ENCODE measurements at regions not wholly inside any gene's neighbourhood (a gene's known extent, or its start where the extent isn't known, plus 50 kb on each side); places are given as distances from the start of the nearest gene placed in this dataset.

- CTCF ChIA-PET: no interaction called here
- Mint-ChIP-seq H3K4me3 (ENCODE audit: low read depth, unreplicated experiment) (no peak overlapping the region), H3K9me3 (ENCODE audit: low read depth, unreplicated experiment) (no peaks in the 10 kb centered on the region), H3K27ac (ENCODE audit: unreplicated experiment) (no peak overlapping the region), H3K36me3 (ENCODE audit: insufficient read depth, unreplicated experiment) (no peaks in the 10 kb centered on the region), H3K4me1 (ENCODE audit: low read depth, unreplicated experiment) (peaks cover 23% of the 10 kb centered on the region), H3K27me3 (ENCODE audit: unreplicated experiment) (no peaks in the 10 kb centered on the region)
- TF ChIP-seq CTCF (IDR thresholded peaks at IDR 0.05; ENCODE audit: unreplicated experiment): no peak
- intact Hi-C loops (cut with micrococcal nuclease; ENCODE audit: unreplicated experiment): no loop called here
- no peak for DNase-seq
- no TSS peak for BruUV-seq (replicated peaks)
Measured at GRCh38 chr10:4504550-4504949, 321.5 kb upstream of the AKR1E2 start.

- TF ChIP-seq CTCF (IDR thresholded peaks at IDR 0.05; ENCODE audit: unreplicated experiment): no peak
- no peaks in the 10 kb centered on the region for H3K9me3 Mint-ChIP-seq (ENCODE audit: low read depth, unreplicated experiment)
- CTCF ChIA-PET: no interaction called here
- H3K27ac Mint-ChIP-seq (ENCODE audit: unreplicated experiment): peak overlapping the region; percentile 38
- DNase-seq: no peak
- intact Hi-C loops (cut with micrococcal nuclease; ENCODE audit: unreplicated experiment): no loop called here
- H3K36me3 Mint-ChIP-seq (ENCODE audit: insufficient read depth, unreplicated experiment): no peaks in the 10 kb centered on the region
- no peaks in the 10 kb centered on the region for H3K27me3 Mint-ChIP-seq (ENCODE audit: unreplicated experiment)
- no TSS peak for BruUV-seq (replicated peaks)
- peaks cover 36% of the 10 kb centered on the region for H3K4me1 Mint-ChIP-seq (ENCODE audit: low read depth, unreplicated experiment)
- H3K4me3 Mint-ChIP-seq (ENCODE audit: low read depth, unreplicated experiment): no peak overlapping the region
Measured at GRCh38 chr10:4503076-4503475, 322.9 kb upstream of the AKR1E2 start.

GRCh38 chr10:4501306-4501705, 324.7 kb upstream of the AKR1E2 start:
- Mint-ChIP-seq H3K4me3 (ENCODE audit: low read depth, unreplicated experiment) (peak overlapping the region; percentile 5), H3K9me3 (ENCODE audit: low read depth, unreplicated experiment) (no peaks in the 10 kb centered on the region), H3K27ac (ENCODE audit: unreplicated experiment) (peak overlapping the region; percentile 56), H3K4me1 (ENCODE audit: low read depth, unreplicated experiment) (peaks cover 39% of the 10 kb centered on the region), H3K27me3 (ENCODE audit: unreplicated experiment) (no peaks in the 10 kb centered on the region), H3K36me3 (ENCODE audit: insufficient read depth, unreplicated experiment) (no peaks in the 10 kb centered on the region)
- peak; percentile 22 for DNase-seq
- TF ChIP-seq CTCF (IDR thresholded peaks at IDR 0.05; ENCODE audit: unreplicated experiment): no peak
- CTCF ChIA-PET: interaction anchor here (1.0 kb wide), 1 partner anchor 1066 kb away, joined by 3 read pairs; no protein-coding TSS in a partner anchor
- intact Hi-C loops (cut with micrococcal nuclease; ENCODE audit: unreplicated experiment): no loop called here
- no TSS peak for BruUV-seq (replicated peaks)

GRCh38 chr10:4498711-4499251, 327.2 kb upstream of the AKR1E2 start:
- Mint-ChIP-seq H3K27ac (ENCODE audit: unreplicated experiment) (peak overlapping the region; percentile 25), H3K36me3 (ENCODE audit: insufficient read depth, unreplicated experiment) (no peaks in the 10 kb centered on the region), H3K9me3 (ENCODE audit: low read depth, unreplicated experiment) (no peaks in the 10 kb centered on the region), H3K4me1 (ENCODE audit: low read depth, unreplicated experiment) (peaks cover 39% of the 10 kb centered on the region), H3K4me3 (ENCODE audit: low read depth, unreplicated experiment) (no peak overlapping the region), H3K27me3 (ENCODE audit: unreplicated experiment) (no peaks in the 10 kb centered on the region)
- intact Hi-C loops (cut with micrococcal nuclease; ENCODE audit: unreplicated experiment): no loop called here
- no TSS peak for BruUV-seq (replicated peaks)
- TF ChIP-seq CTCF (IDR thresholded peaks at IDR 0.05; ENCODE audit: unreplicated experiment): no peak
- CTCF ChIA-PET: no interaction called here
- no peak for DNase-seq

Measured in Calu3 (cell line).